HUES48 (cell line): ENCODE measurements at regions not wholly inside any gene's neighbourhood (a gene's known extent, or its start where the extent isn't known, plus 50 kb on each side); places are given as distances from the start of the nearest gene placed in this dataset.

ENCODE experiments used
- H3K27ac ChIP-seq: one replicate; pipeline ENCODE4 v1.7.0; 2013; ENCODE audit warnings: low read depth, low read length, inconsistent platforms
- H3K27me3 ChIP-seq: 2 replicates; pipeline ENCODE4 v1.6.1; 2013; ENCODE audit warnings: mild to moderate bottlenecking, low read length; ENCODE audit not compliant: control insufficient read depth, insufficient read depth
- H3K36me3 ChIP-seq: 2 replicates; pipeline ENCODE4 v1.6.1; 2013; ENCODE audit warnings: low read length; ENCODE audit not compliant: control insufficient read depth, insufficient read depth
- H3K4me1 ChIP-seq: 2 replicates; pipeline ENCODE4 v1.6.1; 2013; ENCODE audit warnings: mild to moderate bottlenecking, low read length; ENCODE audit not compliant: control insufficient read depth, insufficient read depth
- H3K4me3 ChIP-seq: 2 replicates; pipeline ENCODE4 v1.5.1; 2013; ENCODE audit warnings: mild to moderate bottlenecking, low read depth, low read length
- H3K9ac ChIP-seq: 2 replicates; pipeline ENCODE4 v1.6.1; 2013; ENCODE audit warnings: mild to moderate bottlenecking, low read depth, low read length, moderate library complexity
- H3K9me3 ChIP-seq: 2 replicates; pipeline ENCODE4 v1.6.1; 2013; ENCODE audit warnings: low read length; ENCODE audit not compliant: control insufficient read depth, insufficient read depth

DNA sequence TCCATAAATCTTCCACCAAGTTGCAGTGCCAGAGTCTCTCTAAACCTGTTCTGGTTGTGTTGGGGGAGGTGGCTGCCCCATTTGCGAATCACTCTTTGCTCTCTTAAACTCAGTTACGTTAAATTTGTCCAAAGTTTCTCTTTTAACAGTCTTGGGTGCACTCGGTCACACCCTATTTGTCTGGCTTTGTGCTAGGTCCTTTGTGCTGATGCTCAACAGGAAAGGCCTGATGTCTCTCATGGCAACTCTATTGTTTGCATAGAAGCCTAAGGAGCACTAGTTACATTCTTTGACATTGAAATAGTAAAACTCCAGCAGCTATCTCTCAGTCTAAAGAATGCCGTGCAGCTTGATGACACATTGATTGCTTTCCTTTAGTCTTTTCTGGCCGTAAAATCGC, 105.1 kb downstream of the TRMT11 start:
- Histone ChIP-seq H3K36me3 (no peaks in the 10 kb centered on the region), H3K9ac (no peak overlapping the region), H3K4me1 (peaks cover 14% of the 10 kb centered on the region), H3K9me3 (no peaks in the 10 kb centered on the region), H3K27me3 (no peaks in the 10 kb centered on the region), H3K4me3 (no peak overlapping the region), H3K27ac (no peak overlapping the region)

DNA sequence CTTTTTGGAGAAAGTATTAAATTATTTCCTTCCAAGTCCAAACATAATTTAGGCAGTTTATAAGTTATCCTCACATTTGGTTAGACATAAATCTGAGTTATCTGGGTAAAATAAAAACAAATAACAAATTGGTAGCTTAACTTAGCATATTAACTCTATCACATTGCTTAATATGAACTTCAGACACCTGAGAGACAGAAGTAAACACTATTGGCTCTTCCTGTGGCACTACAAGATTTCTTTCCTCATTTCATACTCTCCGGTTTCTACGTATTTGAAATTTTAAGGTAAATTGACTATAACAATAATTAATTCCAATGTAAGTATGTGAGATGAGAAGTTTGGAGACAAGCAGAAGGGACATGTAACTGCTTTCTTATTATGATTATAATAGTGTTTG, 106.8 kb downstream of the TRMT11 start:
- Histone ChIP-seq H3K36me3 (no peaks in the 10 kb centered on the region), H3K9ac (no peak overlapping the region), H3K4me3 (no peak overlapping the region), H3K4me1 (peaks cover 18% of the 10 kb centered on the region), H3K27ac (no peak overlapping the region), H3K9me3 (no peaks in the 10 kb centered on the region), H3K27me3 (no peaks in the 10 kb centered on the region)

DNA sequence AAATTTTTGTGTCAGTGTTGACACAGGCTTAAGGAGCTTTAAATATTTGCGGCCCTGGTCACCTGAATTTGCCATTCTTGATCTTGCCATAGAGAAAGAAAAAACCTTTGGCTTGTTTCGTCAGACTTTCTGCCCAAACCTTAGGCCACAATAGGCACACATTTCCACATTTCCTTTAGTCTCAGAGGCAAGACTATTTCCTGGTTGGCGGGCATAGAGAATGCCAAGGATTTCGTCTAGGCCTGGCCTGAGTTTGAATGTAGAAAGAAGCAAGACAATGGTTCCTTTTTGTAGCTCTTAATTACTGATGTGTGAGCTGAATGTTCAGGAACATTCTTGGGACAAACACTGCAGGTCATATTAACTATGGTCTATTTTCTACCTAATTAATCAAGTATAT, 108.1 kb downstream of the TRMT11 start:
- H3K36me3 ChIP-seq = no peaks in the 10 kb centered on the region
- no peaks in the 10 kb centered on the region for H3K9me3 ChIP-seq
- H3K9ac ChIP-seq = no peak overlapping the region
- H3K27me3 ChIP-seq = no peaks in the 10 kb centered on the region
- H3K4me1 ChIP-seq = peaks cover 19% of the 10 kb centered on the region
- H3K27ac ChIP-seq = no peak overlapping the region
- H3K4me3 ChIP-seq = no peak overlapping the region

DNA sequence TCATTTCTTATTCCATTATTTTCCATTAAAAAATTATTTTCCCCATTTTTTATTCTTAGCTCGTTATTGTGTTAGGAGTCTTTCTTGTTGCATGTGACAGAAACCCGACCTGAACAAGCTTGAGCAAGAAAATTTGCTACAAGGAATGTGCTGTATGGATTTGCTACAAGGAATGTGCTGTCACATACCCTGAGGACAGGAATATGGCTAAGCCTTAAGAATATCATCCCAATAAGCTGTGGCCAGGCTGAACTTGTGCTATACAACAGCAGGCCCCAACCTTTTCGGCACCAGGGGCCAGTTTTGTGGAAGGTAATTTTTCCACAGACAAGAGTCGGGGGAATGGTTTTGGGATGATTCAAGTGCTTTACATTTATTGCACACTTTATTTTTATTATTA, 114.0 kb downstream of the TRMT11 start:
- Histone ChIP-seq H3K27me3 (no peaks in the 10 kb centered on the region), H3K36me3 (no peaks in the 10 kb centered on the region), H3K9me3 (no peaks in the 10 kb centered on the region), H3K9ac (no peak overlapping the region), H3K4me3 (no peak overlapping the region), H3K4me1 (peaks cover 16% of the 10 kb centered on the region), H3K27ac (no peak overlapping the region)

DNA sequence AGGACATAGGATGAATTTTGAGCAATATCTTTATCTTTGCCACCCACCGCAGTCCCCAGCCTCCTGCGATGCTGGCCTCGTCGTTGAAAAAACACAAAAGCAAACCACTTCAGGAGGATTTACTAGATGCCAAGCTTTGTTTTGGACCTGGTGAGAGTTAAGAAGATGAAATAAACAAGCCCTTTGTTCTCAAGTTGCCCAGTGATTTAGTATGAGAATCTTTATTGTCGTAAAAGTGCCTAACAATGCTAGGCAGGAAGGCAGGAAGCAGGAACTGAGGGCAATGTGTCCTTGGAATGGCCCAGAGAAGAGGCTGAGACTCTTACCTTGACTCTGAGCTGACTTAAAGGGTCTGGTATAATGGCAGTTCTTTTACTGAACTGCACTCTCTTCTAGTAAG, 116.0 kb downstream of the TRMT11 start:
- no peak overlapping the region for H3K4me3 ChIP-seq
- H3K4me1 ChIP-seq = peaks cover 27% of the 10 kb centered on the region
- H3K9me3 ChIP-seq = no peaks in the 10 kb centered on the region
- peak overlapping the region; percentile 2 for H3K27ac ChIP-seq
- no peaks in the 10 kb centered on the region for H3K36me3 ChIP-seq
- no peak overlapping the region for H3K9ac ChIP-seq
- H3K27me3 ChIP-seq = no peaks in the 10 kb centered on the region

DNA sequence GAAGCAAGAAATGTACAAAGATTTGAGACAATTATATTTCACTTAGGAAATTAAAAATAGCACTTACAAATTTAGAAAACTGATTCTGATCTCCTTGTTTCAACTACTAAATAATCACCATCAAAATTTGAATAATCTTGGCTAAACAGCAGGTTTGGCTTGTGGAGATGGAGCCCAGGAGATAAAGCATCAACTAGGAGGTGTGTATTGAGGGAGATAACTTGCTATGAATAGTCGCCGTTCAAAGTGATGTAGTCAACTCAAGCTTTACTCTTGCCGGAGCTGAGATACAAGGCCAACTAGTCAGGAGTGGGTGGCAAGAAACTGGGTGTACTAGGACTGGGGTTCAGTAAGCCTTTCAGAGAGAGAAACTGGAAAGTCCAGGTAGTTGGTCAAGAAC, 117.7 kb downstream of the TRMT11 start:
- H3K4me3 ChIP-seq = no peak overlapping the region
- H3K27ac ChIP-seq = no peak overlapping the region
- no peaks in the 10 kb centered on the region for H3K36me3 ChIP-seq
- H3K27me3 ChIP-seq = no peaks in the 10 kb centered on the region
- no peak overlapping the region for H3K9ac ChIP-seq
- peaks cover 34% of the 10 kb centered on the region for H3K4me1 ChIP-seq
- no peaks in the 10 kb centered on the region for H3K9me3 ChIP-seq

DNA sequence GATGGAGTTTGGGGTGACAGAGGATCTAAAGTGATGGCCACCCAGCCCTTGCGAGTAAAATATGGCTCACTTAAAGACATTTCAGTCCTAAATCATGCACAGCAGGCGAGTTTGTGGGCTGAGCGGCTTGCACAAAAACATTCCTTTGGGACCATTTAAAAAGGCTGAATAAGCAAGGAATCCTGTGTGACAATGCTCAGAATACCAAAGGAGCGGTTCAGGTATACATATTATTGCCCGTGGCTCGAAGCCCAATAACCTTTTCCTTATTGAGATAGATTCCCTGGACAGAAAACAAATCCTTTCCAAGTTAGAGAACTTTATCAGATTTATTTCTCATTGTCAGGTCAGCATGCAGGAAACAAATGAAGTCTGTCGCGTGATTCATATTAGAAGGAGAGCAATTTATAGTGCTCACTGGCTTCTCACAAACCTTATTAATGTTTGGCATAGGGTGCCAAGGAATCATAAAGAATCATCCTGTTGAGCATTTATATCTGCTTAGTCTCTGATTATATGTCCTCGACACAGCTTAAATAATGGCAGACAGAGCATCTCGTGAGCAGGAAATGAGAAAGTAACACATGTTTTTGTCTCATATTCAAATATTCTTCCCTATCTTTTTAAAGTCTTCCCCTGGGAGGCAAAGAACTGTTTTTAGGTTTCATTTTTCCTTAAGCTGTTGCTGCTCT, 121.3 kb downstream of the TRMT11 start:
- H3K9me3 ChIP-seq = no peaks in the 10 kb centered on the region
- H3K4me3 ChIP-seq = peak overlapping the region; percentile 40; the same call in 1 of the 2 replicates
- no peaks in the 10 kb centered on the region for H3K27me3 ChIP-seq
- peaks cover 25% of the 10 kb centered on the region for H3K4me1 ChIP-seq
- no peak overlapping the region for H3K9ac ChIP-seq
- peak overlapping the region; percentile 71 for H3K27ac ChIP-seq
- H3K36me3 ChIP-seq = no peaks in the 10 kb centered on the region

DNA sequence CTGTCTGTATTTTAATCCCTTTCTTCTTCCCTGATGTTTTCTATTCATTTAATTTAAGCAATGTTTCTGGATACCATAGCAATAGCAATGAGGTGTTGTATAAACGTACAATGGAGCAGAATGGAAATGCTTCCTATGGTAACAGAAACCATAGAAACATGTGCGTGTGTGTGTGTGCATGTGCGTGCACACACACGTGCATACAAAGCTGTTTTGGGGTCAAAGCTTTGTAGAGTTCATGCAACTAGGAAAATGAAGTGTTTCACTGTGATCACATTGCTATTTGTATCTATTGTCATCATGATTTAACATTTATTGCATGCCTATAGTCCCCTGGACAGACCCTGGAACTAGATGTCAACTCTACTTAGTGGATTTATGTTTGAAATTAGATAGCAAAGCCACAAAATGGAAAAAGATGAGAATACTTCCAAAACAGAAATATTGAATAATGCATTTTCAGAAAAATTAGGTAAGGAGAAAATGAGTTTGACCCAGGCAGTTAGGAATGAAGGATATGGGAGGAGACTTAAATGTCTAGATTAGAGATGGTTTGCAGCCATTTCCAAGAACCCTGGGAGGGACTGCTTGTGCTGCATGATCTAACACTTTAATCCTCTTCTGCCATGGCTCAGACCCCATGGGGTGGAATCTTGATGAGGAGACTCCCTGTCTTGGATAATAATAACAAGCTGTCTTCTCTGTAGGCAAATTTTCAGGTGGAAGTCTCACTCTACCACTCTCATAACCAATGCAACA, 124.4 kb downstream of the TRMT11 start:
- H3K4me1 ChIP-seq = peaks cover 23% of the 10 kb centered on the region
- no peaks in the 10 kb centered on the region for H3K36me3 ChIP-seq
- H3K27ac ChIP-seq = no peak overlapping the region
- H3K9me3 ChIP-seq = no peaks in the 10 kb centered on the region
- no peak overlapping the region for H3K4me3 ChIP-seq
- no peaks in the 10 kb centered on the region for H3K27me3 ChIP-seq
- no peak overlapping the region for H3K9ac ChIP-seq

DNA sequence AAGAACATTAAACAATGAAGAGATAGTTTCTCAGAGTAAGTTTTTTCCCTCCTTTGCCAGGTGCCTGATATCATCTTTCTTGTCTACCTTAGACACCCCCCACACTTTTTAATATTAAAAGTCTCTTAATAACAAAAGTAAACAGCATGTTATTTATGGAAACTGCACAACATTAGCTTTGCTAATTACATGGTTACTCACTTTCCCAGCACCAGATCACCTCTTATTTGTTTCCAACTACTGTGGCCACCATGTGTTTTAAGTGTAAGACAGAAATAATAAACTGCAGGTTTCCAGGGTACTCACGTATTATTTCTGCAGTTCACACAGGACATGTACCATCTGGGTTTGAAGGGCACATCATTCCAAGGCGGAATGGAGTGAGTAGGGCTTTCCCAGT, 125.0 kb downstream of the TRMT11 start:
- Histone ChIP-seq H3K9me3 (no peaks in the 10 kb centered on the region), H3K4me3 (no peak overlapping the region), H3K36me3 (no peaks in the 10 kb centered on the region), H3K4me1 (peaks cover 23% of the 10 kb centered on the region), H3K27me3 (no peaks in the 10 kb centered on the region), H3K9ac (no peak overlapping the region), H3K27ac (no peak overlapping the region)

DNA sequence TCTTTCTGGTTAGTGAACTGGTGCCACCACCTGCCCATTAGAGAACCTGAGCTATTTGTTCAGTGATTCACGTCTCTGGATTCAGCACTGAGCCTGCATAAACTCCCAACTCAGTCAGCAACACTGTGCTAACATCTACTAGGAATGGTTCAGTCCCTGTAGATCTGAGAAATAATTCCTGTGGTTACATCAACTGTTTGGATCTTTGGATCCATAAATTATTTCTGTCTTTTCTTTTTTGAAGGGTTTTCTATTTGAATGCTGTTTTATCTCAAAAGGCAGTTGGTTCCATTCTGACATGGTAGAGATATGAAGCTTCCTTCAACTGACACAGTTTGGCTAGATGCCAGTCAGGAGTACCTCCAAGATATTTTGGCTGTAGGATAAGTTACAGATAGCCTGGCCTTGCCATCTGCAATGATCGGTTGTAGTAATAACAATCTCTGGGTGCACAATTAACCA, 125.9 kb downstream of the TRMT11 start:
- peaks cover 14% of the 10 kb centered on the region for H3K4me1 ChIP-seq
- no peaks in the 10 kb centered on the region for H3K9me3 ChIP-seq
- no peaks in the 10 kb centered on the region for H3K27me3 ChIP-seq
- no peak overlapping the region for H3K27ac ChIP-seq
- no peaks in the 10 kb centered on the region for H3K36me3 ChIP-seq
- no peak overlapping the region for H3K9ac ChIP-seq
- H3K4me3 ChIP-seq = no peak overlapping the region

DNA sequence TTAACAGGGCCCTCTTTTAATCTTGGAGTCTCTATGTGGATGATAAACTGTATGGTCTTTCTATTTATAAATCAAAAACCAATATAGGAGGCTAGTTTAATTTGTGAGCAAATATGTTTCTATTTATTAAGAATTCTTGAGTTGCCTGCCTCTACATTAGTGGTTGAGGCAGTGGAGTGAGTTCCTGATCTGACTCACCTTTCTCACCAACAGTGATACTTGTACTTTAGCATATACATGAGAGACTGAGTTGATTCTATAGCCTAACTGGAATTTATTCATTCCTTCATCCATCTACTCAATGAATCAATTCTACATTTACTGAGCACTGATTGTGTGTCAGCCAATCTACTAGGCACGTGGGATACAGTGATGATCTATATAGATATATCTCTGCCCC, 126.9 kb downstream of the TRMT11 start:
- Histone ChIP-seq H3K4me3 (no peak overlapping the region), H3K27me3 (no peaks in the 10 kb centered on the region), H3K9ac (no peak overlapping the region), H3K4me1 (peaks cover 7% of the 10 kb centered on the region; the same call in 1 of the 2 replicates), H3K27ac (no peak overlapping the region), H3K9me3 (no peaks in the 10 kb centered on the region), H3K36me3 (no peaks in the 10 kb centered on the region)
